Fibroblast of the aortic adventitia (primary cell): ENCODE measurements at regions not wholly inside any gene's neighbourhood (a gene's known extent, or its start where the extent isn't known, plus 50 kb on each side); places are given as distances from the start of the nearest gene placed in this dataset.

Experiments used
- DNase-seq: peaks from one replicate; pipeline ENCODE4 v3.0.0-alpha.2; 2010; ENCODE audit warnings: low read depth
- H3K4me3 ChIP-seq: 2 replicates; pipeline ENCODE4 v1.5.1; 2011; ENCODE audit warnings: low read depth, mild to moderate bottlenecking, control low read depth, low read length, moderate library complexity
- CTCF ChIP-seq: IDR thresholded peaks from 2 replicates; pipeline ENCODE4 v1.5.1; 2011; ENCODE audit warnings: mild to moderate bottlenecking, low read length, control low read depth, inconsistent platforms; ENCODE audit not compliant: insufficient read depth

- no peak for TF ChIP-seq CTCF
- no peak overlapping the region for H3K4me3 ChIP-seq
- DNase-seq, result no peak
Observed at GRCh38 chr4:14668296-14668695, 334.0 kb upstream of the CPEB2 start.

GRCh38 chr4:14669371-14669770 is 332.9 kb upstream of the CPEB2 start:
- no peak for TF ChIP-seq CTCF
- H3K4me3 ChIP-seq, result no peak overlapping the region
- no peak for DNase-seq

- DNase-seq, result no peak
- H3K4me3 ChIP-seq, result no peak overlapping the region
- TF ChIP-seq CTCF, result no peak
Observed at GRCh38 chr4:14671146-14671545, 331.1 kb upstream of the CPEB2 start.

- DNase-seq, result no peak
- no peak for TF ChIP-seq CTCF
- H3K4me3 ChIP-seq, result no peak overlapping the region
Observed at GRCh38 chr4:14675279-14675985, 326.8 kb upstream of the CPEB2 start.

GRCh38 chr4:14679906-14680305 is 322.4 kb upstream of the CPEB2 start:
- TF ChIP-seq CTCF, result no peak
- DNase-seq, result no peak
- H3K4me3 ChIP-seq, result no peak overlapping the region

GRCh38 chr4:14681330-14681729 is 321.0 kb upstream of the CPEB2 start:
- no peak overlapping the region for H3K4me3 ChIP-seq
- TF ChIP-seq CTCF, result no peak
- no peak for DNase-seq

GRCh38 chr4:14693728-14694127 is 308.6 kb upstream of the CPEB2 start:
- no peak overlapping the region for H3K4me3 ChIP-seq
- DNase-seq, result no peak
- no peak for TF ChIP-seq CTCF
